Liver (tissue), 8 donors: ENCODE measurements at regions not wholly inside any gene's neighbourhood (a gene's known extent, or its start where the extent isn't known, plus 50 kb on each side); places are given as distances from the start of the nearest gene placed in this dataset.

Experiments
- DNase-seq: peaks from one replicate; pipeline ENCODE4 v3.0.0-alpha.2; 2017; ENCODE audit warnings: low spot score
- H3K27ac ChIP-seq, 2 donors: one replicate each; pipeline ENCODE4 v1.7.0; 2013; ENCODE audit warnings: inconsistent platforms in 2 of 2, low read length in 2 of 2, control low read depth in 1 of 2, low read depth in 1 of 2, mild to moderate bottlenecking in 1 of 2
- H3K27me3 ChIP-seq, 4 donors: one replicate each; pipeline versions ENCODE4 v1.6.1 to v1.7.0; 2013; ENCODE audit warnings: low read length in 3 of 4, inconsistent platforms in 1 of 4, mild to moderate bottlenecking in 1 of 4, moderate library complexity in 1 of 4; ENCODE audit not compliant: control insufficient read depth in 4 of 4, insufficient read depth in 4 of 4
- H3K36me3 ChIP-seq, 4 donors: one replicate each; pipeline versions ENCODE4 v1.6.1 to v1.7.0; 2013; ENCODE audit warnings: low read length in 3 of 4, mild to moderate bottlenecking in 3 of 4, low read depth in 1 of 4, moderate library complexity in 1 of 4; ENCODE audit not compliant: control insufficient read depth in 4 of 4, insufficient read depth in 3 of 4
- H3K4me1 ChIP-seq, 4 donors: one replicate each; pipeline versions ENCODE4 v1.6.1 to v1.7.0; 2013; ENCODE audit warnings: low read length in 3 of 4, mild to moderate bottlenecking in 3 of 4, moderate library complexity in 1 of 4; ENCODE audit not compliant: control insufficient read depth in 4 of 4, insufficient read depth in 4 of 4
- H3K4me3 ChIP-seq, 3 donors: one replicate each; pipeline versions ENCODE4 v1.6.1 to v1.7.0; 2013; ENCODE audit warnings: low read length in 3 of 3, control low read depth in 1 of 3, low read depth in 1 of 3, mild to moderate bottlenecking in 1 of 3
- H3K9ac ChIP-seq, 2 donors: one replicate each; pipeline ENCODE4 v1.7.0; 2013; ENCODE audit warnings: low read length in 2 of 2, mild to moderate bottlenecking in 2 of 2, moderate library complexity in 2 of 2, control low read depth in 1 of 2, low read depth in 1 of 2
- H3K9me3 ChIP-seq, 4 donors: one replicate each; pipeline versions ENCODE4 v1.6.1 to v1.7.0; 2013; ENCODE audit warnings: low read length in 3 of 4; ENCODE audit not compliant: control insufficient read depth in 4 of 4
- ATF3 ChIP-seq: IDR thresholded peaks from 2 replicates; pipeline ENCODE4 v1.6.1; 2016; ENCODE audit warnings: antibody characterized with exemption
- CTCF ChIP-seq: fragments of 150-350 bp; IDR thresholded peaks from 2 replicates; pipeline ENCODE4 v1.5.1; 2017; ENCODE audit warnings: improper control_type of control experiment, low read depth, low read length; ENCODE audit not compliant: missing input control
- EGR1 ChIP-seq, 2 donors: IDR thresholded peaks; 2 replicates each; pipeline ENCODE4 v1.6.1; 2016 to 2018; ENCODE audit warnings: antibody characterized with exemption in 2 of 2, low read depth in 2 of 2
- FOXA1 ChIP-seq: IDR thresholded peaks from 2 replicates; pipeline ENCODE4 v1.6.1; 2016; ENCODE audit warnings: antibody characterized with exemption
- FOXA2 ChIP-seq: IDR thresholded peaks from 2 replicates; pipeline ENCODE4 v1.6.1; 2016; ENCODE audit warnings: antibody characterized with exemption
- GABPA ChIP-seq, 2 donors: IDR thresholded peaks in 1 of 2; conservative IDR thresholded peaks in 1 of 2; 2 replicates each; pipeline ENCODE4 v1.6.1; 2016; ENCODE audit warnings: antibody characterized with exemption in 2 of 2, mild to moderate bottlenecking in 1 of 2, moderate library complexity in 1 of 2
- HNF4A ChIP-seq, 2 donors: conservative IDR thresholded peaks; 2 replicates each; pipeline ENCODE4 v1.6.1; 2016; ENCODE audit warnings: antibody characterized with exemption in 2 of 2, mild to moderate bottlenecking in 2 of 2
- HNF4G ChIP-seq: IDR thresholded peaks from 2 replicates; pipeline ENCODE4 v1.6.1; 2016; ENCODE audit warnings: antibody characterized with exemption
- MAX ChIP-seq: IDR thresholded peaks from 2 replicates; pipeline ENCODE4 v1.6.1; 2016; ENCODE audit warnings: antibody characterized with exemption
- NR2F2 ChIP-seq: IDR thresholded peaks from 2 replicates; pipeline ENCODE4 v1.6.1; 2016; ENCODE audit warnings: antibody characterized with exemption
- RAD21 ChIP-seq, 2 donors: IDR thresholded peaks; 2 replicates each; pipeline ENCODE4 v1.6.1; 2016; ENCODE audit warnings: antibody characterized with exemption in 2 of 2, mild to moderate bottlenecking in 2 of 2
- REST ChIP-seq: IDR thresholded peaks from 2 replicates; pipeline ENCODE4 v1.6.1; 2016; ENCODE audit warnings: antibody characterized with exemption, mild to moderate bottlenecking
- RXRA ChIP-seq, 2 donors: IDR thresholded peaks; 2 replicates each; pipeline ENCODE4 v1.6.1; 2017 to 2018; ENCODE audit warnings: antibody characterized with exemption in 2 of 2, mild to moderate bottlenecking in 1 of 2
- SP1 ChIP-seq: IDR thresholded peaks from 2 replicates; pipeline ENCODE4 v1.6.1; 2018; ENCODE audit warnings: antibody characterized with exemption, mild to moderate bottlenecking
- TAF1 ChIP-seq: conservative IDR thresholded peaks from 2 replicates; pipeline ENCODE4 v1.6.1; 2016; ENCODE audit warnings: antibody characterized with exemption, mild to moderate bottlenecking
- YY1 ChIP-seq: IDR thresholded peaks from 2 replicates; pipeline ENCODE4 v1.6.1; 2016; ENCODE audit warnings: antibody characterized with exemption, mild to moderate bottlenecking
- ZBTB33 ChIP-seq: IDR thresholded peaks from 2 replicates; pipeline ENCODE4 v1.6.1; 2016; ENCODE audit warnings: antibody characterized with exemption
- WGBS: extraction: QIAGEN DNeasy Blood & Tissue Kit; methylation state at CpG from one replicate; pipeline ENCODE4 v1.1.7; 2013; 5-methylcytosine and 5-hydroxymethylcytosine counted together
- donor health status: healthy.
- donor health status: healthy.
- donor health status: healthy.
- donor health status: healthy.
- donor health status: healthy.

- no peaks in the 10 kb centered on the region for H3K27me3 ChIP-seq
- DNase-seq, result no peak
- no peak overlapping the region for H3K4me3 ChIP-seq
- H3K36me3 ChIP-seq, result no peaks in the 10 kb centered on the region
- 60% methylated on average over 7 of the region's 7 CpGs for WGBS
- no peak for TF ChIP-seq SP1
- TF ChIP-seq EGR1 (IDR thresholded peaks at IDR 0.05; ENCODE audit: low read depth in 2 of 2), result no peak
- no peak for TF ChIP-seq NR2F2
- TF ChIP-seq CTCF, result no peak
- TF ChIP-seq ZBTB33, result no peak
- TF ChIP-seq GABPA (IDR thresholded peaks at IDR 0.05 in 1 of 2, conservative IDR thresholded peaks at IDR 0.05 in 1 of 2), result no peak
- H3K9ac ChIP-seq, result no peak overlapping the region
- no peaks in the 10 kb centered on the region for H3K4me1 ChIP-seq
- no peak overlapping the region for H3K27ac ChIP-seq
- no peaks in the 10 kb centered on the region for H3K9me3 ChIP-seq
Measured at GRCh38 chr15:95875121-95875643, 455.3 kb upstream of the NR2F2 start.

- Histone ChIP-seq H3K36me3 (no peaks in the 10 kb centered on the region), H3K9ac (no peak overlapping the region), H3K4me3 (no peak overlapping the region), H3K27ac (no peak overlapping the region), H3K4me1 (no peaks in the 10 kb centered on the region), H3K9me3 (no peaks in the 10 kb centered on the region), H3K27me3 (no peaks in the 10 kb centered on the region)
- TF ChIP-seq HNF4G (no peak), REST (no peak), MAX (no peak), ZBTB33 (no peak), GABPA (IDR thresholded peaks at IDR 0.05 in 1 of 2, conservative IDR thresholded peaks at IDR 0.05 in 1 of 2) (no peak), TAF1 (no peak), YY1 (no peak), EGR1 (IDR thresholded peaks at IDR 0.05; ENCODE audit: low read depth in 2 of 2) (no peak), FOXA1 (no peak), SP1 (no peak), ATF3 (no peak), RAD21 (IDR thresholded peaks at IDR 0.05) (no peak), HNF4A (conservative IDR thresholded peaks at IDR 0.05) (no peak), FOXA2 (no peak), NR2F2 (no peak), RXRA (IDR thresholded peaks at IDR 0.05) (no peak)
- no peak for DNase-seq
- 71% methylated on average over 6 of the region's 6 CpGs for WGBS
Measured at GRCh38 chr15:95880031-95880570, 450.4 kb upstream of the NR2F2 start.
